Activated CD8-positive, alpha-beta T cell treated with anti-CD3 and anti-CD28 coated beads, Interleukin-2, amount 10 ng/mL, durations not matched to agents 7 days and 5 days (primary cell): ENCODE measurements at regions not wholly inside any gene's neighbourhood (a gene's known extent, or its start where the extent isn't known, plus 50 kb on each side); places are given as distances from the start of the nearest gene placed in this dataset.
"Not testable (repeated sequence)": the region's sequence is repeated elsewhere in the genome, so short reads cannot be mapped to it uniquely, and the experiment has no call there.

Experiments
- ATAC-seq: fragments of 150-1000 bp; cut with Tn5 transposase; one replicate; pipeline ENCODE4 v1.10.0; 2021; ENCODE audit warnings: moderate library complexity
- CTCF ChIA-PET: fragments of 350-600 bp; sonication (Branson Sonifier 250); formaldehyde crosslinking; loops from one replicate; lab custom pipeline; 2021; ENCODE audit warnings: antibody characterized with exemption; lab: Charles Lee
- POLR2A ChIA-PET: fragments of 350-600 bp; sonication (Branson Sonifier 250); formaldehyde crosslinking; loops from one replicate; lab custom pipeline; 2021; ENCODE audit warnings: antibody characterized with exemption; lab: Charles Lee
- DNase-seq: peaks from one replicate; pipeline ENCODE4 v3.0.0-alpha.2; 2020
- H3K27ac Mint-ChIP-seq: one replicate; pipeline ENCODE4 v1.8.0; 2021; ENCODE audit warnings: mild to moderate bottlenecking, mixed read lengths
- H3K27me3 Mint-ChIP-seq: one replicate; pipeline ENCODE4 v1.8.0; 2021; ENCODE audit warnings: low read depth, mixed read lengths
- H3K36me3 Mint-ChIP-seq: one replicate; pipeline ENCODE4 v1.8.0; 2021; ENCODE audit warnings: low read depth, mixed read lengths
- H3K4me1 Mint-ChIP-seq: one replicate; pipeline ENCODE4 v1.8.0; 2021; ENCODE audit warnings: low read depth, mixed read lengths
- H3K4me3 Mint-ChIP-seq: one replicate; pipeline ENCODE4 v1.8.0; 2021; ENCODE audit warnings: mild to moderate bottlenecking, mixed read lengths
- H3K9me3 Mint-ChIP-seq: one replicate; pipeline ENCODE4 v1.8.0; 2022; ENCODE audit warnings: mixed read lengths; ENCODE audit not compliant: insufficient read depth

DNA sequence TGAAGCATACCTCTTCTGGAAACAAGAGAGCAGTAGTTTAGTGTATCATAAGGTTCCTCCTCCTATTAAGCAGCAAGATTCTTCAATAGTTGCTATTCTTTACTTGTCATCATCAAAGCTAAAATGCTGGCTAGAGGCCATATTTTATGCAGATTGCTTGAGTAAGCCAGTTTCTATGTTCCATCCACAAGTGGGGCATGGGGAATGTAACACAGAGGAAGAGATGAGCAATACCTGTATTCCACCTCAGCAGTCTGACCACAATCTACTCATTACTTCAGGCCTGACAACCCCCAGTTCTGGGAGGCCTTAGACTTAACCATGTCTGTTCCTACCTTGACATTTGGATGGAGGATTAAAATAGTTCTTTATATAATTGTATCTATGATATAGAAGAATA is 423.6 kb downstream of the BTG1 start:
- no peak overlapping the region for H3K27ac Mint-ChIP-seq
- ATAC-seq = no peak
- no peaks in the 10 kb centered on the region for H3K9me3 Mint-ChIP-seq
- H3K36me3 Mint-ChIP-seq = no peaks in the 10 kb centered on the region
- H3K4me1 Mint-ChIP-seq = no peaks in the 10 kb centered on the region
- no peak overlapping the region for H3K4me3 Mint-ChIP-seq
- POLR2A ChIA-PET = no interaction called here
- H3K27me3 Mint-ChIP-seq = no peaks in the 10 kb centered on the region
- peak; percentile 23 for DNase-seq
- CTCF ChIA-PET = no interaction called here

DNA sequence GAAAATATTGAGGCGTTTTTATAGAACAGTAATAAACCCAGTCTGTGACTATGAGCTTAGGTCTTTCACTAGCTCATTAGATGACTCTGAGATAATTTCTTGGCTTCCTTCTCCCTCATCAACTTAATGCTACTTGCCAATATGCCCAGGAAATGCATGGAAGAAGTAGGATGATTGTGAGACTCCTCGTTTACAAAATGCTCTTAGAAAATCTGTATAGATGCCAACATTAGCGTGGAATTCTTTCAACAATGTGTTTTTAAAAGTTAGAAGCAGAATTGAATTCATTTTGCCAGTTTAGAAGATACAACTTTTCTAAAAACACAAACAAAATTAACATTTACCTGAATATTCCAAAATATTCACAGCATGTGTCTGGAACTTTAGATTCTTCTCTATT is 424.6 kb downstream of the BTG1 start:
- Mint-ChIP-seq H3K4me1 (no peaks in the 10 kb centered on the region), H3K9me3 (no peaks in the 10 kb centered on the region), H3K27ac (no peak overlapping the region), H3K4me3 (no peak overlapping the region), H3K27me3 (no peaks in the 10 kb centered on the region), H3K36me3 (no peaks in the 10 kb centered on the region)
- no peak for ATAC-seq
- DNase-seq = no peak
- ChIA-PET POLR2A (no interaction called here), CTCF (no interaction called here)

DNA sequence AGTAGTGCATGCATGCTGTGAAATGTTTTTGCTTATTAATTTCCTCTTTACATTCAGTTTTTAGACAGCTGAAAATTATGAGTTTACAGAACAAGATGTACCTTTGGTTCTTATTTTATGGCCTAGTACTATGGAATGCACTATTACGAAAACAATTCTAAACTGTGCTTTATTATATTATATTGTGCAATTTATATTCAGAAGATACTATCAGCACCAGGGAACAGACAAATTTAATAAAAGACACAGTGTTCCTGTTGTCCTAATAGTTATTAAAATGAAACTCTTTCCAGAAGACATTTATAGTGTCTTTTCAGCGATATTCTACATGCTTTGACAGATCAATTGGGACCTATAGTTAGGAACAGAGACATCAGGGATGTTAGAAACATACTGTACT is 427.3 kb downstream of the BTG1 start:
- Mint-ChIP-seq H3K27ac (no peak overlapping the region), H3K27me3 (no peaks in the 10 kb centered on the region), H3K4me1 (no peaks in the 10 kb centered on the region), H3K36me3 (no peaks in the 10 kb centered on the region), H3K4me3 (no peak overlapping the region), H3K9me3 (no peaks in the 10 kb centered on the region)
- no peak for DNase-seq
- CTCF ChIA-PET = no interaction called here
- POLR2A ChIA-PET = no interaction called here
- no peak for ATAC-seq

DNA sequence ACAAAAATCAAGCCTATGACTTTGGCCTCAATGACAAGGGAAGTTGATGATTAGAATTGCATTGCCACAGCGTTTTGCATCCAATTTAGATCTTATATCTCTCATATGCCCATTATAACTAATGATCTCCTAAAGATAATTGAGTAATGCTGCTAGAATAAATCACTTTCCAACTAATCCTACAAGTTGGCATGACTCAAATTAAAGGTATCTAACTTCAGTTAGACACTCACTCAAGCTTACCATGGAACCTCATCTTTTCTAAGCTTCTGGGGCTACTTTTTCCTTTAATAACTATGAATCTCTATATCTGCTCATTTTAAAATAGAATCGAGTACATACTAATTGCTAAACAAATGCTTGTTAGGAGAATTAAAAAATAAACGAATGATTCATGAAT is 427.8 kb downstream of the BTG1 start:
- ChIA-PET POLR2A (no interaction called here), CTCF (no interaction called here)
- DNase-seq = no peak
- Mint-ChIP-seq H3K36me3 (no peaks in the 10 kb centered on the region), H3K4me1 (no peaks in the 10 kb centered on the region), H3K4me3 (no peak overlapping the region), H3K27ac (no peak overlapping the region), H3K27me3 (no peaks in the 10 kb centered on the region), H3K9me3 (no peaks in the 10 kb centered on the region)
- no peak for ATAC-seq

DNA sequence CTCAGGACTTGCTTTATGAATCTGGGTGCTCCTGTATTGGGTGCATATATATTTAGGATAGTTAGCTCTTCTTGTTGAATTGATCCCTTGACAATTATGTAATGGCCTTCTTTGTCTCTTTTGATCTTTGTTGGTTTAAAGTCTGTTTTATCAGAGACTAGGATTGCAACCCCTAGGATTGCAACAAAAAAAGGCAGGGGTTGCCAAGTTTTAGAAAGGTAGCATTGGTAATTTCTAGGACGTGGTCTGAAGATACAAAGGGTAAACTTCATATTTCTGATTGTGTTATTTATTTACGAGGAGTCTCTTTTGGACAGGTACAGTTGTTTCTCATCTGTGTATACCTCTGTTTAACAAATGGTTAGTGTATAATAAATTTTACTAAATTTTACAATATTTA is 433.7 kb downstream of the BTG1 start:
- H3K4me1 Mint-ChIP-seq, CTCF ChIA-PET, H3K4me3 Mint-ChIP-seq: not testable (repeated sequence)

DNA sequence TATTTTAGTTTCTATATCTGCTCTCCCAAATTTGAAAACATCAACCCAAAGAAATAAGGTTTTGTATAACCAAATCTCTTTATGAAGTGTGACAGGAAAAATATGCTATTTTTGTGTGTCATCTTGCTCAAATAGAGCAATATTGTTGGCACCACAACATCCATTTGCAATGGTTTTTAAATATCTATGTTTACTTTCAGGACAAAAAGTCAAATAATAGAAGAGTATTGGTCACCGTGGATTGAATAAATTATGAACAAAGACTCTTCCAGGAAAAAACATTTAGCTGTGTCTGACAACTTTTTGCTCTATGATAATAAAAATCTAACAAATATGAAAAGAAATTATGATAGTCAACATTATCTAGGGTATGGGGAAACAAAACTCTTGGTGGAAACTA is 439.2 kb downstream of the BTG1 start:
- POLR2A ChIA-PET = no interaction called here
- Mint-ChIP-seq H3K4me1 (no peaks in the 10 kb centered on the region), H3K36me3 (no peaks in the 10 kb centered on the region), H3K9me3 (no peaks in the 10 kb centered on the region), H3K27me3 (no peaks in the 10 kb centered on the region), H3K27ac (no peak overlapping the region), H3K4me3 (no peak overlapping the region)
- DNase-seq (no peak), ATAC-seq (no peak)
- CTCF ChIA-PET = no interaction called here

More for the DNA sequence above, 433.7 kb downstream of the BTG1 start:
- POLR2A ChIA-PET, H3K27me3 Mint-ChIP-seq, H3K27ac Mint-ChIP-seq, DNase-seq, H3K36me3 Mint-ChIP-seq, H3K9me3 Mint-ChIP-seq, ATAC-seq: not testable (repeated sequence)

DNA sequence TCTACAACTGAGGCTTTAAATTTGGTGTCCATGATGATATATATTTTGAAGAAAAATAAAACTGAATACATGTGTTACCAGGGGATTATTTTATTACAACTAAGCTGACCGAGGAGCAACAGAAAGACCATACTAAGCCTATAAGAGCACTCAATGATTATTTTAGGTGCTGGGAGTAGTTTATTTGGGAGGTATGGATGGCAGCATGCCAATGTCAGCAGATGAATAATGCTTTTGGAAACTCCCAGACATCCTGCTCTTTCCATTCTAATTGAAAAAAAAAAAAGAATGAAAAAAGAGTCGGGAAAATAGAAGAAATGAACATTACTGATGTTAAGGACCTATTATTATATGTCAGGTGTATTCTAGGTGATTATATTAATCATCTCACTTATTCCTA is 441.2 kb downstream of the BTG1 start:
- Mint-ChIP-seq H3K27me3 (no peaks in the 10 kb centered on the region), H3K4me3 (no peak overlapping the region), H3K27ac (no peak overlapping the region), H3K9me3 (no peaks in the 10 kb centered on the region), H3K4me1 (no peaks in the 10 kb centered on the region), H3K36me3 (no peaks in the 10 kb centered on the region)
- no peak for ATAC-seq
- ChIA-PET CTCF (no interaction called here), POLR2A (no interaction called here)
- DNase-seq = no peak

DNA sequence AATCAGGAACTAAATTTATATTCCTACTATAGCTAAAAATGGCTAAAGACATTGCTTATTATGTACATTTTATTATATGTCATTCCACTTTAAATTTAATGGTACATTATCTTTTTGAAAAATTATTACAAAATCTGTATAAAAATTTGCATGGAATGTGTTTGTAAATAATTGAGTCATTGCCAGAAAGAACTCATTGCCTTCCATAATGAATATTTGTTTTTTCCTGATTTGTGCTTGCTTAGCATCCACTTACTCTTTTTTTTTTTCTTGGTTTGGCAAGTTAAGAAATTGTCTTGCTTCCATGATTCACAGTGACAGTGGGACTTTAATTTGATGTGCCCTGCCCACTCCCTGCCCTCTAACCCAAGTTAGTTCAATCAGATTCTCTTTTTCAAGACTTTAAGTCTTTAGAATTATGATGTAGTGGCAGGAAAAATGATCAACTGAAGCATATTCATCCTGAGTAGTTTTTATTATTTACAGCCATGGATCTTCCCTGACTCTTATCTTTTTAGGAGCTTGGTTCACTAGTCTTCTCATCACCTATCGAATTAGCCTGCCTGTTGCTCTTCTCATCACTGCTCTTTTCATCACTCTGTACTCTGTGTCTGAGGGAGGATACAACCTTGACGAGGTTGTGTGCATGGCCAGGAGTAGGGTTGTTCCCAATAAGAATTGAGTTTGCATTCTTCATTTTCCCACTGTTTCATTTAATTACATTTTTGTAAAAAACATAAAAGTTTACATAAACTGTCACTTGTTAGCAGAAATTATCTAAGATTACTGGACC is 442.0 kb downstream of the BTG1 start:
- ATAC-seq = no peak
- peaks cover 5% of the 10 kb centered on the region for H3K9me3 Mint-ChIP-seq
- CTCF ChIA-PET = no interaction called here
- no peak overlapping the region for H3K27ac Mint-ChIP-seq
- H3K4me1 Mint-ChIP-seq = no peaks in the 10 kb centered on the region
- no peak overlapping the region for H3K4me3 Mint-ChIP-seq
- peaks cover 5% of the 10 kb centered on the region for H3K36me3 Mint-ChIP-seq
- no peaks in the 10 kb centered on the region for H3K27me3 Mint-ChIP-seq
- no peak for DNase-seq
- POLR2A ChIA-PET = no interaction called here

DNA sequence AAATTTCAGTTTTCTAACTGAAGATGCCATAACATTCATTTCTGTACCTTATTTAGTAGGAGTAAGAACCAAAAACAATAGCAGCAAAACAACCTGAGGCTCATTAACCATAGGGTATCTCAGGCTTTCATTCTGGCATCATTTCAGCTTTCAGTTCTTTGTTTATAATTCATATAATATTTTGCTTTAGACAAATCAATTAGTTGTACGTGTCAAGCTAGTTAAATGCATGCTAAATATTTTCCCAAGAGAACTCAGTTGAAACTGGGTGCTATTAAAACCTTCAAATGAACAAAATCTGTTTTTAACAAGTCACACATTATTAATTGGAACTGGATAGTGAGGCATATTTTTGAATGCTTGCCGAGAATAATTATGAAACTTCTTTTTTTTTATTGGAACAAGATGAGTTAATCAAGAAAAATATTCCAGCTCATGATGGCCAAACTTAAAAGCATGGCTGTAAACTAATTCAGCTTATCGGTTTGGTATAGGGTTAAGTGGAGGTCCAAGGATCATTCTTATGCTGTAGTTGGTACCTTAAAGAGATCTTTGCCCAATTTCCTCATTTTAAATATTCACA is 442.7 kb downstream of the BTG1 start:
- ChIA-PET CTCF (no interaction called here), POLR2A (no interaction called here)
- peaks cover 7% of the 10 kb centered on the region for H3K9me3 Mint-ChIP-seq
- H3K27ac Mint-ChIP-seq = no peak overlapping the region
- no peak overlapping the region for H3K4me3 Mint-ChIP-seq
- H3K27me3 Mint-ChIP-seq = no peaks in the 10 kb centered on the region
- peaks cover 5% of the 10 kb centered on the region for H3K36me3 Mint-ChIP-seq
- ATAC-seq (no peak), DNase-seq (no peak)
- no peaks in the 10 kb centered on the region for H3K4me1 Mint-ChIP-seq

DNA sequence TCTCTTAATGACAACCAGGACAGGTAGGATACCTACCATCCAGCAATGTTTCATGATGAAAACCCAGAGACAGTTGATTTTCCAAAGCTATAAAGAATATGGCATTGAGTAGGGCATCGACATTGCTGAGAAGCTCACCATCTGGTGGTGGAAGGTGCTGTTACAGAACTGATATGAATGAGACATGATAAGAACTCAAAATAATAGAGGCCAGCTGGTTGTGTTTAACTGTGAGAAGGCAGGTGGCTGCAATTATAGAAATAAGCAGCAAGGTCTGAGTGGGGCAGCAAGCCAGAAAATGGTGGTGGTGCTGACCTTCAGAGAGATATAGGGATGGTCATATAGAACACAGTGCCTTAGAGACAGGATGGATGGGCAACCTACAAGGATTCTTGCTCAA is 449.7 kb downstream of the BTG1 start:
- Mint-ChIP-seq H3K4me3 (no peak overlapping the region), H3K27ac (no peak overlapping the region), H3K27me3 (no peaks in the 10 kb centered on the region), H3K9me3 (peaks cover 7% of the 10 kb centered on the region), H3K4me1 (peaks cover 3% of the 10 kb centered on the region), H3K36me3 (peaks cover 5% of the 10 kb centered on the region)
- ChIA-PET CTCF (interaction anchor here (0.6 to 1.2 kb wide), 4 partner anchors 10 to 117 kb away, joined by 3 to 4 read pairs (median 4); no protein-coding TSS in a partner anchor), POLR2A (no interaction called here)
- ATAC-seq (no peak), DNase-seq (no peak)

DNA sequence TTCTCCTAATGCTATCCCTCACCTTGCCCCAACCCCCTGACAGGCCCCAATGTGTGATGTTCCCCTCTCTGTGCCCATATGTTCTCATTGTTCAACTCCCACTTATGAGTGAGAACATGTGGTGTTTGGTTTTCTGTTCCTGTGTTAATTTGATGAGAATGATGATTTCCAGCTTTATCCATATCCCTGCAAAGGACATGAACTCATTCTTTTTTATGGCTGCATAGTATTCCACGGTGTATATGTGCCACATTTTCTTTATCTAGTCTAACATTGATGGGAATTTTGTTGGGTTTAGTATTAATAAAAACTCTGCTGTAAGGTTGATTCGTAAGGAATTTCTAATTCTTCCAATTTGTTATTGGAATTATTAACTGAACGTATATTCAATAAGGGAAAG is 450.2 kb downstream of the BTG1 start:
- ATAC-seq, H3K36me3 Mint-ChIP-seq, POLR2A ChIA-PET, DNase-seq, H3K27me3 Mint-ChIP-seq, H3K4me1 Mint-ChIP-seq, H3K27ac Mint-ChIP-seq, H3K4me3 Mint-ChIP-seq, H3K9me3 Mint-ChIP-seq: not testable (repeated sequence)
- CTCF ChIA-PET = interaction anchor here (0.6 to 1.2 kb wide), 4 partner anchors 10 to 117 kb away, joined by 3 to 4 read pairs (median 4); no protein-coding TSS in a partner anchor

DNA sequence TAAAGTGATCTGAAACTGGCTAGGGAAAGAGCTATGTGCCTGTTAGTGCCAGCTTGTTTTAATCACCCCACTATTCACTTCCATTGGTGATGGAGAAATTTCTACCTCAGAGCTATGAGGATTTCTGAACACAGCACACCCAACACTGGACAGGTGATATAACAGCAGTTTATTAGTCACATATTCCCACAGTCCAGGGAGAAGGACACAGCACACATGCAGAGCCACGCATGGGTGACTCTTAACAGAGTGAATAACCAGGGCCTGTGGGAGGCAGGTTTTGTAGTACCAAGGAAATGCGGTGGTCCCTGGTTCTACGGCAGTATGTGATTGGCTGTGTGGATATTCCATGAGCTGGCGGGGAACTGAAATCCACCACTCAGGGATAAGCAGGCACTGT is 455.1 kb downstream of the BTG1 start:
- POLR2A ChIA-PET = no interaction called here

More for the DNA sequence above, 455.1 kb downstream of the BTG1 start:
- ATAC-seq (no peak), DNase-seq (no peak)
- Mint-ChIP-seq H3K4me1 (peaks cover 28% of the 10 kb centered on the region), H3K36me3 (no peaks in the 10 kb centered on the region), H3K9me3 (no peaks in the 10 kb centered on the region), H3K27me3 (no peaks in the 10 kb centered on the region), H3K4me3 (no peak overlapping the region), H3K27ac (no peak overlapping the region)
- CTCF ChIA-PET = interaction anchor here (0.9 to 1.2 kb wide), 2 partner anchors 39 to 121 kb away, joined by 3 to 4 read pairs; no protein-coding TSS in a partner anchor
